Mucosa of descending colon (tissue), 3 donors: ENCODE measurements at regions not wholly inside any gene's neighbourhood (a gene's known extent, or its start where the extent isn't known, plus 50 kb on each side); places are given as distances from the start of the nearest gene placed in this dataset.

Experiments used
- ATAC-seq: fragments of 200-7000 bp; cut with Tn5 transposase; one replicate; pipeline ENCODE4 v1.9.1; 2020; ENCODE audit warnings: mild to moderate bottlenecking, moderate library complexity
- DNase-seq, 3 donors: peaks; one replicate each; pipeline ENCODE4 v3.0.0-alpha.2; 2020
- H3K36me3 ChIP-seq: fragments of 200-600 bp; one replicate; pipeline ENCODE4 v1.8.0; 2021; ENCODE audit warnings: low read depth, mild to moderate bottlenecking
- H3K4me1 ChIP-seq: fragments of 200-600 bp; one replicate; pipeline ENCODE4 v1.8.0; 2021; ENCODE audit warnings: low read depth, mild to moderate bottlenecking
- H3K4me3 ChIP-seq: fragments of 200-600 bp; one replicate; pipeline ENCODE4 v1.8.0; 2021; ENCODE audit warnings: mild to moderate bottlenecking
- H3K9me3 ChIP-seq: fragments of 200-600 bp; one replicate; pipeline ENCODE4 v1.8.0; 2021; ENCODE audit warnings: mild to moderate bottlenecking
- intact Hi-C, 2 donors: fragments of 100-400 bp; cut with DNase I in 1 of 2; cut with micrococcal nuclease in 1 of 2; formaldehyde crosslinking; loops; one replicate each; pipeline versions ENCODE4 v1.11.0 to v1.11.1; 2022; cut with DNase I, micrococcal nuclease
- TF ChIP-seq, protein P1 (sequence below): fragments of 200-600 bp; IDR thresholded peaks from one replicate; pipeline ENCODE4 v1.8.0; 2022; ENCODE audit warnings: antibody characterized with exemption, mild to moderate bottlenecking
- donor health status: DM: no; HTN: no; CAD: no; lungs with moderate emphysema.
- donor health status: DM: no; HTN: no; CAD: no.
- donor health status: DM: no; HTN: yes; CAD: no.

DNA sequence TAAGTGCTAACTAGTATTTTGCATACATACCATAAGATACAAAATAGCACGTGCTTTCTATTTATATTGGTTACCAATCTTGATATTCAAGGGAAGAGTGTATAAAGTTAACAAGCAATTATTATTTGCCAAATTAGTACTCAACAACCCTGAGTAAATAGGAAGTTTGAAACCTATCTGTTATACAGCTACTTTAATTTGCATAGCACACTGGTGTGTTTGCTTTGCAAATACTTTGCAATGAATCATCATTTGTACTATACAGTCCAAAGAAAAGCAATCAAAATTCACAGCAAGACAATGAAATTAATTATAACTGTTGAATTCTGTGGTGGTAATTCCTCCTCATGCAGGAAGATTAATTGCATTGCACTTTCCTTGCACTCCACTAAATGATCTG is 469.1 kb downstream of the PRKD1 start:
- Histone ChIP-seq H3K4me3 (no peak overlapping the region), H3K9me3 (no peaks in the 10 kb centered on the region), H3K36me3 (no peaks in the 10 kb centered on the region), H3K4me1 (no peaks in the 10 kb centered on the region)
- intact Hi-C loops, result no loop called here
- DNase-seq, result no peak
- TF ChIP-seq, protein P1, sequence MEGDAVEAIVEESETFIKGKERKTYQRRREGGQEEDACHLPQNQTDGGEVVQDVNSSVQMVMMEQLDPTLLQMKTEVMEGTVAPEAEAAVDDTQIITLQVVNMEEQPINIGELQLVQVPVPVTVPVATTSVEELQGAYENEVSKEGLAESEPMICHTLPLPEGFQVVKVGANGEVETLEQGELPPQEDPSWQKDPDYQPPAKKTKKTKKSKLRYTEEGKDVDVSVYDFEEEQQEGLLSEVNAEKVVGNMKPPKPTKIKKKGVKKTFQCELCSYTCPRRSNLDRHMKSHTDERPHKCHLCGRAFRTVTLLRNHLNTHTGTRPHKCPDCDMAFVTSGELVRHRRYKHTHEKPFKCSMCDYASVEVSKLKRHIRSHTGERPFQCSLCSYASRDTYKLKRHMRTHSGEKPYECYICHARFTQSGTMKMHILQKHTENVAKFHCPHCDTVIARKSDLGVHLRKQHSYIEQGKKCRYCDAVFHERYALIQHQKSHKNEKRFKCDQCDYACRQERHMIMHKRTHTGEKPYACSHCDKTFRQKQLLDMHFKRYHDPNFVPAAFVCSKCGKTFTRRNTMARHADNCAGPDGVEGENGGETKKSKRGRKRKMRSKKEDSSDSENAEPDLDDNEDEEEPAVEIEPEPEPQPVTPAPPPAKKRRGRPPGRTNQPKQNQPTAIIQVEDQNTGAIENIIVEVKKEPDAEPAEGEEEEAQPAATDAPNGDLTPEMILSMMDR, result no peak
- ATAC-seq, result no peak

DNA sequence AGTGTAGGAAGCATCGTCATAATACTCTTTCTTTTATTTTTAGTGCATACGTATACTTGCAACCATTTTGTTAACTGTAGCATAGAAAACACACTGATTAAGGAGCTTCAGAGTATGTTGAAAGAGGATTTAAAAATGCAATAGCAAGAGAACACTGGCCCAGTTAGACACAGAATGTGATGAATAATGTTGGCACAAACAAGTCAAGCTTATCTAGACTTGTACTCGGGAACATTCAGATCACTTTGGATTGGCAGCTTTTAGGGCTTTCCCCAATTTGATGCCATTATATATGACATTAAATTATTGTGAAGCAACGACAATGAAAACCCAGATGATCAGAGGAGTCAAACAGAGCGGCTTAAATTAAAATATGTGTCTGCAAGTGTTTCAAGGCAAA is 468.1 kb downstream of the PRKD1 start:
- Histone ChIP-seq H3K9me3 (no peaks in the 10 kb centered on the region), H3K4me1 (no peaks in the 10 kb centered on the region), H3K36me3 (no peaks in the 10 kb centered on the region), H3K4me3 (no peak overlapping the region)
- TF ChIP-seq, protein P1, result no peak
- no peak for DNase-seq
- no peak for ATAC-seq
- intact Hi-C loops, result no loop called here

DNA sequence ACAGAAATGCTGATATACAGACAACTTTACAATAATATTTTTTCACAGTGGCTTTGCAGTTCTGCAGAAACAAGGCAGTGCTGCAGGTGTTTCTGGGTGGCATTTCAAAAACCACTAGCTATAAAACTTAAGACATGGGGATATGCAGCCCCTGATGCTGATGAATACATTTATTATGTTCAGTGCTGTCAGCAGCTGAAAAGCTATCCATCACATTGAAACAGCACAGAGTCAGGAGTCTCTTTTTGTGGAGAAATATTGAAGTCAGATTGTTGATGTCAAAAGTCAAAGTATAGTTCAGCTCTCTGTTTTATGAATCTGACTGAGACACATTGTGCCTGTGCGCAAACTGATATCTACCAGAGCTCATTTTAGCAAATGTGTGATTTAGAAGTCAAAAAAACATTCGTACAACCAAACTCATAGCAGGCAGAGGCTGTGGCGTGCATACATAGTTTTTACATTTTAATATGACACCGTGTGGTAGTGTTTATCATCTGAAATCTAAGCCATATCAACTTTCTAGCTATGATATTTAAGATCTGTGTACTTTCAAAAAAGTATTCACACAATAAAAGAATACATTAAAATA is 467.6 kb downstream of the PRKD1 start:
- no peaks in the 10 kb centered on the region for H3K9me3 ChIP-seq
- H3K36me3 ChIP-seq, result no peaks in the 10 kb centered on the region
- intact Hi-C loops, result no loop called here
- H3K4me3 ChIP-seq, result no peak overlapping the region
- ATAC-seq (no peak), DNase-seq (no peak)
- TF ChIP-seq, protein P1, result no peak
- H3K4me1 ChIP-seq, result no peaks in the 10 kb centered on the region

DNA sequence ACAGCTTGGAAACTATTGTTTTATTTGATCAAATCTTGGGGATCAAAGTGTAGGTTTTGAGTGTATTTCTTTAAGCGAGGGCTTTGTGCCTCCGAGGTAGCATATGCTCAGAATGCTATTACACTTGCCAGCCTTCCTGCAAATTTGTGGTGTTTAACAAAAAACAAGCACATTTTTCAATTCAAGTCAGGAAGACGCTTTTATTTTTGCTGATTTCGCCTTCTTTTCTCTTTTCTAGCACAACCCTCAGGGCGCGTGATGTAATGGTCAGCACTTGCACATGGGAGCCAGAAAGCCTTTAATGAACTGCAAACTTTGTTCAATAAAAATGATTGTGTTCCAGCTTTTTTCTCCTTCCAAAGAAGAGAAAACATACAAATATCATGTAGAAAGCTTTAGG is 466.5 kb downstream of the PRKD1 start:
- DNase-seq, result no peak
- Histone ChIP-seq H3K4me1 (no peaks in the 10 kb centered on the region), H3K36me3 (no peaks in the 10 kb centered on the region), H3K4me3 (no peak overlapping the region), H3K9me3 (no peaks in the 10 kb centered on the region)
- TF ChIP-seq, protein P1, result no peak
- no peak for ATAC-seq
- intact Hi-C loops, result no loop called here

DNA sequence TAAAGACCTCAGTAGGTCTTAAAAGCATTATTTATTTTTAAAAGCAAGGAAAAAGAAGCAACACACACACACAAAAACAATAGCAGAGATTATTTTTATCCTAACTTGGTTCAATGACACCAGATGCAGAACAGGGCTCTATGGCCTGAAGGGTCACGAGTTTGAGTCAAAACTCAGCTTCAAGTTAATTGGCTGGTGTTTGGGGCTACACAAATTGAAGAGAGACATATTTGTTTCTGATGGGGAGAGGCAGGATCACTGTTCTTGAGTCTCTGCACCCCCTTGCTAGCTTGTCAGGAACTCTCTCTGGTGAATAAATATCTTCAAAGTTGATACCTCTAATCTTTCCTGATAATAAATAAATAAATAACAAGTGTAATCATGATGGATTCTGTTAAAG is 466.1 kb downstream of the PRKD1 start:
- DNase-seq (no peak), ATAC-seq (no peak)
- H3K36me3 ChIP-seq, result no peaks in the 10 kb centered on the region
- no peak overlapping the region for H3K4me3 ChIP-seq
- TF ChIP-seq, protein P1, result no peak
- H3K9me3 ChIP-seq, result no peaks in the 10 kb centered on the region
- intact Hi-C loops, result no loop called here
- H3K4me1 ChIP-seq, result no peaks in the 10 kb centered on the region

DNA sequence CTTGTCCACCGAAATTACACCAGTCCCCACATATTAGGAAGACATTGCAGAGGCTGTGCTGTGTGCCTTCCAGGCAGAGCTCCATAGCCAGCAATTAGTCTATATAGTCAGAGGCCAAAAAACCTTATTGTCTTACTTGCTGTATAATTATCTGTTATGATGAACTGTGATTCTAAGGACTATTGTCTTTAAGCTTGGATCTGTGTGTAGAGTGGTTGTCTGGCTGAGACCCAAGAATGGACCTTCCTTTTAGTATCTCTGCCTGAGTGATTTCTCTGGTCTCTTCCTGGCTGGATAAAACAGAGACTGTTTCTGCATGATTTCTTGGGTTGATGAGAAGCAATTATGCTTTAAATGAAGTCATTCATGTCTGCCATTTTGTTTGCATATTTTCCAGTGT is 465.3 kb downstream of the PRKD1 start:
- TF ChIP-seq, protein P1, result no peak
- ATAC-seq (no peak), DNase-seq (no peak)
- Histone ChIP-seq H3K36me3 (no peaks in the 10 kb centered on the region), H3K4me1 (no peaks in the 10 kb centered on the region), H3K4me3 (no peak overlapping the region), H3K9me3 (no peaks in the 10 kb centered on the region)
- intact Hi-C loops, result no loop called here
